ENCODE measurements at regions not wholly inside any gene's neighbourhood (a gene's known extent, or its start where the extent isn't known, plus 50 kb on each side); places are given as distances from the start of the nearest gene placed in this dataset.

DNA sequence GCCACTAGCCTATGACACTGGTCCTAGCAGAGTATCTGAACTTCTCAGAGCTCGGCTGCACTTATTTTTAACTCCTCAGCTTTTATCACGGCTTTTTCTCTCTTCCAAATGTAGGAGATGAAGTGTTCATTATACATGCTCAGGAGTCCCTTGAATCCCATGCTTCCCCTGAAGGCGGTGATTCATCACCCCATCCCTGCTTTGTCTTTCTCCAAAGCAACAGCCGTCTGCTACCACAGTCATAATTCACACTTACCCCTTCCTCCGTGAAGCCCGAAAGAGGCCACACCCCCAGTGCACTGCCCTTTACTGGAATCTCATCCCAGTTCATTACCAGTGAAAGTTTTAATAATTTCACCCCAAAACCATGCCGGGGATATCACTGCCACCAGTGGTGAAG lies 301.5 kb upstream of the SHH start:
- TF ChIP-seq, protein P1, sequence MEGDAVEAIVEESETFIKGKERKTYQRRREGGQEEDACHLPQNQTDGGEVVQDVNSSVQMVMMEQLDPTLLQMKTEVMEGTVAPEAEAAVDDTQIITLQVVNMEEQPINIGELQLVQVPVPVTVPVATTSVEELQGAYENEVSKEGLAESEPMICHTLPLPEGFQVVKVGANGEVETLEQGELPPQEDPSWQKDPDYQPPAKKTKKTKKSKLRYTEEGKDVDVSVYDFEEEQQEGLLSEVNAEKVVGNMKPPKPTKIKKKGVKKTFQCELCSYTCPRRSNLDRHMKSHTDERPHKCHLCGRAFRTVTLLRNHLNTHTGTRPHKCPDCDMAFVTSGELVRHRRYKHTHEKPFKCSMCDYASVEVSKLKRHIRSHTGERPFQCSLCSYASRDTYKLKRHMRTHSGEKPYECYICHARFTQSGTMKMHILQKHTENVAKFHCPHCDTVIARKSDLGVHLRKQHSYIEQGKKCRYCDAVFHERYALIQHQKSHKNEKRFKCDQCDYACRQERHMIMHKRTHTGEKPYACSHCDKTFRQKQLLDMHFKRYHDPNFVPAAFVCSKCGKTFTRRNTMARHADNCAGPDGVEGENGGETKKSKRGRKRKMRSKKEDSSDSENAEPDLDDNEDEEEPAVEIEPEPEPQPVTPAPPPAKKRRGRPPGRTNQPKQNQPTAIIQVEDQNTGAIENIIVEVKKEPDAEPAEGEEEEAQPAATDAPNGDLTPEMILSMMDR (conservative IDR thresholded peaks at IDR 0.05; ENCODE audit: low read depth, low read length) = no peak
- no peak for TF ChIP-seq EZH2 (IDR thresholded peaks at IDR 0.05; ENCODE audit: borderline replicate concordance, low read depth, low read length, poor library complexity, severe bottlenecking)
